ENCODE measurements at regions not wholly inside any gene's neighbourhood (a gene's known extent, or its start where the extent isn't known, plus 50 kb on each side); places are given as distances from the start of the nearest gene placed in this dataset.

GRCh38 chr13:107808389-107808788, 406.9 kb downstream of the LIG4 start:
- no peak for TF ChIP-seq CTCF (IDR thresholded peaks at IDR 0.05; ENCODE audit: low read depth, low read length, missing control alignments)
- H3K4me3 ChIP-seq (ENCODE audit: low read depth, low read length) = no peak overlapping the region
- DNase-seq (ENCODE audit: low read depth) = no peak
- in situ Hi-C loops (cut with HindIII; ENCODE audit: low sequenced_read_pairs) = no loop called here

GRCh38 chr13:107807306-107808073, 407.8 kb downstream of the LIG4 start:
- in situ Hi-C loops (cut with HindIII; ENCODE audit: low sequenced_read_pairs) = no loop called here

GRCh38 chr13:107806726-107807125, 408.6 kb downstream of the LIG4 start:
- no peak for TF ChIP-seq CTCF (IDR thresholded peaks at IDR 0.05; ENCODE audit: low read depth, low read length, missing control alignments)
- in situ Hi-C loops (cut with HindIII; ENCODE audit: low sequenced_read_pairs) = no loop called here
- no peak overlapping the region for H3K4me3 ChIP-seq (ENCODE audit: low read depth, low read length)
- no peak for DNase-seq (ENCODE audit: low read depth)

More at GRCh38 chr13:107807306-107808073, 407.8 kb downstream of the LIG4 start:
- no peak overlapping the region for H3K4me3 ChIP-seq (ENCODE audit: low read depth, low read length)
- DNase-seq (ENCODE audit: low read depth) = peak; percentile 3
- no peak for TF ChIP-seq CTCF (IDR thresholded peaks at IDR 0.05; ENCODE audit: low read depth, low read length, missing control alignments)

- no peak for TF ChIP-seq CTCF (IDR thresholded peaks at IDR 0.05; ENCODE audit: low read depth, low read length, missing control alignments)
- no peak for DNase-seq (ENCODE audit: low read depth)
- H3K4me3 ChIP-seq (ENCODE audit: low read depth, low read length) = no peak overlapping the region
- in situ Hi-C loops (cut with HindIII; ENCODE audit: low sequenced_read_pairs) = no loop called here
Measured at GRCh38 chr13:107803822-107804495, 411.4 kb downstream of the LIG4 start.

GRCh38 chr13:107801621-107802020, 413.7 kb downstream of the LIG4 start:
- no peak for DNase-seq (ENCODE audit: low read depth)
- in situ Hi-C loops (cut with HindIII; ENCODE audit: low sequenced_read_pairs) = no loop called here
- TF ChIP-seq CTCF (IDR thresholded peaks at IDR 0.05; ENCODE audit: low read depth, low read length, missing control alignments) = no peak
- no peak overlapping the region for H3K4me3 ChIP-seq (ENCODE audit: low read depth, low read length)

GRCh38 chr13:107799001-107799400, 416.3 kb downstream of the LIG4 start:
- in situ Hi-C loops (cut with HindIII; ENCODE audit: low sequenced_read_pairs) = no loop called here
- no peak overlapping the region for H3K4me3 ChIP-seq (ENCODE audit: low read depth, low read length)
- no peak for TF ChIP-seq CTCF (IDR thresholded peaks at IDR 0.05; ENCODE audit: low read depth, low read length, missing control alignments)

More at GRCh38 chr13:107799001-107799400, 416.3 kb downstream of the LIG4 start:
- no peak for DNase-seq (ENCODE audit: low read depth)

Measured in astrocyte of the cerebellum (primary cell).